Cardiac fibroblast (primary cell): ENCODE measurements at regions not wholly inside any gene's neighbourhood (a gene's known extent, or its start where the extent isn't known, plus 50 kb on each side); places are given as distances from the start of the nearest gene placed in this dataset.

Experiments
- DNase-seq, 2 donors: peaks; one replicate each; pipeline versions ENCODE4 v3.0.0 to v3.0.0-alpha.2; 2010; ENCODE audit warnings: low read depth in 2 of 2
- H3K4me3 ChIP-seq, 2 donors: replicated peaks in 1 of 2; 1 replicate in 1 of 2; 2 replicates in 1 of 2; pipeline ENCODE4 v1.5.1; 2011; ENCODE audit warnings: low read depth in 2 of 2, low read length in 2 of 2, mild to moderate bottlenecking in 2 of 2, moderate library complexity in 1 of 2
- TF ChIP-seq, protein P1 (sequence below): IDR thresholded peaks from one replicate; pipeline ENCODE4 v1.5.1; 2011; ENCODE audit warnings: low read depth, mild to moderate bottlenecking, low read length, inconsistent platforms

DNA sequence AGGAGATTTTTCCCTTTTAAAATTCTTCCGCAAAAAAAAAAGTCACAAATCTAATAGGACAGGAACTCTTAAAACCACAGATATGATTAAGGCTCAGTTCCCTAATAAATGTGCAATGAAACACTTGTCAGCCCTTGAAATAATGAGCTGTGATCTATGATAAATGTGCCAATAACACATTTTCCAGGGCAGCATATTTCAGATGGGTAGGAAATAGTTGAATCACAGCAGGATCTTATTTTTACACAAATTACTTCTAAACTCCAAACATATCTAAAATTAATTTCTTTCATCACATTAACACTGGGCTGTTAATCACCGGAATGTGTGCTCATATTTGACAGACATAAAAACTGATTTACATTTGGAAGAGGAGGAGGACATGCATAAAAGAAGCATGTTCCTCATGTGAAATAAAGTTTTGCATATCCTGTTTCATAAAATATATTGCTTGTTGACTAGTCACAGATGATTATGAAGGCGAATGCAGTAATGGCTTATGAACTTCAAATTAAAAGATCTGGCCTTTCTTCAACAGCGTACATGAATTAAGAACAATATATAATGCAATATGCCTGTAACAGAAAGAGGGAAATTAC is 281.4 kb downstream of the PAX3 start:
- DNase-seq = no peak
- H3K4me3 ChIP-seq = no peak overlapping the region
- TF ChIP-seq, protein P1, sequence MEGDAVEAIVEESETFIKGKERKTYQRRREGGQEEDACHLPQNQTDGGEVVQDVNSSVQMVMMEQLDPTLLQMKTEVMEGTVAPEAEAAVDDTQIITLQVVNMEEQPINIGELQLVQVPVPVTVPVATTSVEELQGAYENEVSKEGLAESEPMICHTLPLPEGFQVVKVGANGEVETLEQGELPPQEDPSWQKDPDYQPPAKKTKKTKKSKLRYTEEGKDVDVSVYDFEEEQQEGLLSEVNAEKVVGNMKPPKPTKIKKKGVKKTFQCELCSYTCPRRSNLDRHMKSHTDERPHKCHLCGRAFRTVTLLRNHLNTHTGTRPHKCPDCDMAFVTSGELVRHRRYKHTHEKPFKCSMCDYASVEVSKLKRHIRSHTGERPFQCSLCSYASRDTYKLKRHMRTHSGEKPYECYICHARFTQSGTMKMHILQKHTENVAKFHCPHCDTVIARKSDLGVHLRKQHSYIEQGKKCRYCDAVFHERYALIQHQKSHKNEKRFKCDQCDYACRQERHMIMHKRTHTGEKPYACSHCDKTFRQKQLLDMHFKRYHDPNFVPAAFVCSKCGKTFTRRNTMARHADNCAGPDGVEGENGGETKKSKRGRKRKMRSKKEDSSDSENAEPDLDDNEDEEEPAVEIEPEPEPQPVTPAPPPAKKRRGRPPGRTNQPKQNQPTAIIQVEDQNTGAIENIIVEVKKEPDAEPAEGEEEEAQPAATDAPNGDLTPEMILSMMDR = no peak

DNA sequence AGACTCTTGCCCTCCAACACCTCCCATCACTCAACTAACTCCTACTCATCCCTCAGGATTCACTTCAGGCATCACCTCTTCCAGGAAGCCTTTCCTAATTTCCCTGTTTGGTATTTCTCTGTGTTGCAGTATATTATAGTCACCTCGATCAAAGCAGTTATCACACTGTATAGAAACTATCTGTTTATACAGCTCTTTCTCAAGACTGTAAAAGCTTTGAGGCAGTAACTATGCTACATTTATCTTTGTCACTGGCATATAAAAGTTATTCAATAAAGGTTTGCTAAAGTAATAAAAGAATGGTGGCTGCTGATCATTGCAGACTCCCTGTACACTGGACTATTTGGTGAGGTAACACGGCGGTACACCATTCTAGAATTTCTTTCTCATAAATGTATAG is 284.9 kb downstream of the PAX3 start:
- TF ChIP-seq, protein P1 = no peak

DNA sequence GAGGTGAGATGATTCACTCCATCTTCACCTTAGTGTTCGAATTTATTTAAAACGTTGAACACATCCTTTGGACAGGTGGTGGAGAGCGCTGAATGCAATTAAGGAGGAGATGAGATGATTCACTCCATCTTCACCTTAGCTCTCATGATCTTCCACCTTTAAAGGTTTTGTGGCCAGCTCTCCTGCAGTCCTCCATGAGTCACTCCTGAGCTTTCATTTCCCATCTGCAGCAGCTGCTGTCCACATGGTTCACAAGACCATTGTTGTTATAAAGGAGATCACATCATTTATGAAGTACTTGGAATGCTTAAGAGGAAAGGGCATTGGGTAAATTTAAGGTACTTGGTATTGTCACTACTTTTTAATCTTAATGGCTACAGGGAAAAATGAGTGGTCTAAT is 298.5 kb downstream of the PAX3 start:
- DNase-seq = peak; percentile 7 to 10
- no peak overlapping the region for H3K4me3 ChIP-seq
- TF ChIP-seq, protein P1 = no peak

More for the DNA sequence above, 284.9 kb downstream of the PAX3 start:
- no peak overlapping the region for H3K4me3 ChIP-seq
- no peak for DNase-seq

DNA sequence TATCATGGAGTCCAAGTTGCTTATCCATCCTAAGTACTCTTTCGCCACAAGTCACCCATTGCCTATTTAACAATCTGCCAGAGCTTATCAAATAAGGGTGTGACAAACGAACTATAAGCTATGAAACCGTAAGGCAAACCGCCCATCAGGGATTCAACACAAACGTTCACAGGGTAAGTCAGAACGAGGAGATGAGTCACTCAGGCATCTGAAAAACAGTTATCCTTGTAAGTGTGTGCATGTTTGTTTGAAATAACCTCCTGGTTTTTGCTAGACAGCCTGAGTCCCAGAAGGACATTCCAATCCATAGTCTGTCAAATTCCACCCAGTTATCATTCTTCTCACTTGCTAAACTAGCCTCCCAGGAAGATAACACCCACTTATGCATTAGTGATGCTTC is 299.1 kb downstream of the PAX3 start:
- peak; percentile 2 to 47 for DNase-seq
- H3K4me3 ChIP-seq = no peak overlapping the region
- TF ChIP-seq, protein P1 = no peak

DNA sequence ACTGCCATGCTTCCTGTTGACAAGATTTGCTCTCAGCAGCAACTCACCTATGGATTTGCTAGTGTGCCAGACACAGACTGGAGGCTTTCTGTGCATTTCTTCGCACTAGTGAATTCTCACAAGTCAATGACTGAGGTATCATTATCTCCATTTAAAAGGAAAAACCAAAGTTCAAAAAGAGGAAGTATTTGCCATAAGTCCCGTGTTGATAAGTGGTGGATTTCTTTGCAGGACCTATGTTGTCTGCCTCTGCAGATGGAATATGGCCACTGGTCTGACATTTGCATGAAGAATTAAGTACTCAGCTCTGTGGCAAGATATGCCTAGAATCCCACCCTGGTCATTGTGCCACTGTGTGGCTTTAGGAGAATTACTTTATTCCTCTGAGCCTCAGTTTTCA is 299.6 kb downstream of the PAX3 start:
- no peak overlapping the region for H3K4me3 ChIP-seq
- DNase-seq = no peak
- TF ChIP-seq, protein P1 = no peak

DNA sequence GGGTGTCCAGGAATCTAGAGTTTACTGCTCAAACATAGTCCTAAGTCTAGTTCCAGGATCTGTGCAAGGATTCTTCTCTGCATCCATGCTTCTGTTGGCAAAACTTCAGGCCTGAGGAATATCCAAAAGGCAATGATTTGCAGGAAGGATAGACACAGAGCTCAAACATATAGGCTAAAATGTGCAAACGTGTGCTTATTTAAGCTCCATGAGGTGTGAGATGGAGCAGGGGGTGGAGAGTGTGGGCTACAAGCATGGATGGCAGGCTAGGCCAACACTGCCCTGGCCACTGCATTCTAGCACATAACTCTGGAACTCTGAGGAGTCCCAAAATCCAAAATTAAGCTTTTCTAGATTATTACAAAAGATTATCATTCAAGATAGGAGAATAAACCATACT is 301.1 kb downstream of the PAX3 start:
- DNase-seq = no peak
- H3K4me3 ChIP-seq = no peak overlapping the region
- TF ChIP-seq, protein P1 = no peak

DNA sequence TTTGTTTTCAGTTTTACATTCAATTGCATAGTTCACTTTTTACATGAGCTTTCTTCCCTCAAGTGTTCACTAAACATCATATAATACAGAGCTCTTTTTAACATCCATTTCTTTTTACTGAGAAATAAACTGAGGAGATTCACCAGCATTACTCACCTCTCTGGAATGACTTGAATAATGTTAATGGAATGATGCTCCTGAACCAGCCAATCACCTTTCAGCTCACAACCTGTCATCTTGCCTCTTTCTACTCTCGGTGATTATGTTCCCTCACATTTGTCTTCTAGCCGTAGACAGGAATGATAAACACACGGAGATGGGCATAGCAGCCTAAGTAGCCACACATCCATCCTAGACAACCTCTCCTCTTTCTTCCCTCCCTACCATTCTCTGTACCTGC is 301.7 kb downstream of the PAX3 start:
- DNase-seq = peak; percentile 17 to 46
- no peak overlapping the region for H3K4me3 ChIP-seq
- TF ChIP-seq, protein P1 = no peak
